H9 (cell line): ENCODE measurements at regions not wholly inside any gene's neighbourhood (a gene's known extent, or its start where the extent isn't known, plus 50 kb on each side); places are given as distances from the start of the nearest gene placed in this dataset.

Source experiments
- DNase-seq: peaks from one replicate; pipeline ENCODE4 v3.0.0-alpha.2; 2017
- H2AFZ ChIP-seq: one replicate; pipeline ENCODE4 v1.6.1; 2013; ENCODE audit warnings: mild to moderate bottlenecking, low read length, control low read depth, moderate library complexity
- H2AK5ac ChIP-seq: 2 replicates; pipeline ENCODE4 v1.6.1; 2013; ENCODE audit warnings: low read length, control low read depth, mixed read lengths; ENCODE audit not compliant: insufficient read length
- H2BK120ac ChIP-seq: one replicate; pipeline ENCODE4 v1.6.1; 2013; ENCODE audit warnings: low read depth, mild to moderate bottlenecking, low read length, control low read depth, inconsistent platforms; ENCODE audit not compliant: poor library complexity, severe bottlenecking
- H2BK12ac ChIP-seq: 2 replicates; pipeline ENCODE4 v1.6.1; 2013; ENCODE audit warnings: low read length, control low read depth, mixed read lengths, low read depth; ENCODE audit not compliant: insufficient read length
- H2BK15ac ChIP-seq: 2 replicates; pipeline ENCODE4 v1.6.1; 2013; ENCODE audit warnings: low read depth, low read length, control low read depth
- H2BK20ac ChIP-seq: one replicate; pipeline ENCODE4 v1.6.1; 2013; ENCODE audit warnings: low read depth, mild to moderate bottlenecking, low read length, control low read depth, inconsistent platforms; ENCODE audit not compliant: poor library complexity, severe bottlenecking
- H2BK5ac ChIP-seq: 2 replicates; pipeline ENCODE4 v1.6.1; 2013; ENCODE audit warnings: low read length, control low read depth, mixed read lengths; ENCODE audit not compliant: insufficient read length
- H3K14ac ChIP-seq: 2 replicates; pipeline ENCODE4 v1.6.1; 2013; ENCODE audit warnings: low read length, control low read depth; ENCODE audit not compliant: insufficient read depth
- H3K18ac ChIP-seq: 2 replicates; pipeline ENCODE4 v1.6.1; 2013; ENCODE audit warnings: low read depth, mild to moderate bottlenecking, mixed read lengths, low read length, control low read depth; ENCODE audit not compliant: insufficient read length
- H3K23ac ChIP-seq: 2 replicates; pipeline ENCODE4 v1.6.1; 2013; ENCODE audit warnings: low read length, control low read depth, mixed read lengths, low read depth; ENCODE audit not compliant: insufficient read length
- H3K23me2 ChIP-seq: 2 replicates; pipeline ENCODE4 v1.6.1; 2013; ENCODE audit warnings: low read depth, mild to moderate bottlenecking, mixed read lengths, low read length, control low read depth; ENCODE audit not compliant: insufficient read length, poor library complexity, severe bottlenecking
- H3K27ac ChIP-seq: 2 replicates; pipeline ENCODE4 v1.5.1; 2013; ENCODE audit warnings: low read length, control low read depth, mixed read lengths, low read depth; ENCODE audit not compliant: insufficient read length
- H3K27me3 ChIP-seq: 2 replicates; pipeline ENCODE4 v1.6.1; 2013; ENCODE audit warnings: low read length, control low read depth, inconsistent platforms; ENCODE audit not compliant: insufficient read depth
- H3K4ac ChIP-seq: 2 replicates; pipeline ENCODE4 v1.6.1; 2013; ENCODE audit warnings: low read depth, mild to moderate bottlenecking, control low read depth, inconsistent platforms, low read length, moderate library complexity
- H3K4me1 ChIP-seq: 2 replicates; pipeline ENCODE4 v1.6.1; 2013; ENCODE audit warnings: low read length, control low read depth, inconsistent platforms; ENCODE audit not compliant: insufficient read depth
- H3K4me2 ChIP-seq: 2 replicates; pipeline ENCODE4 v1.6.1; 2013; ENCODE audit warnings: low read length, control low read depth, mixed read lengths; ENCODE audit not compliant: insufficient read length, insufficient read depth
- H3K56ac ChIP-seq: 2 replicates; pipeline ENCODE4 v1.6.1; 2013; ENCODE audit warnings: low read depth, mild to moderate bottlenecking, mixed read lengths, low read length, control low read depth; ENCODE audit not compliant: insufficient read length
- H3K79me1 ChIP-seq: 2 replicates; pipeline ENCODE4 v1.6.1; 2013; ENCODE audit warnings: low read depth, mild to moderate bottlenecking, moderate library complexity, low read length, control low read depth, inconsistent platforms; ENCODE audit not compliant: insufficient read depth, poor library complexity, severe bottlenecking
- H3K79me2 ChIP-seq: 2 replicates; pipeline ENCODE4 v1.6.1; 2013; ENCODE audit warnings: low read length, control low read depth, inconsistent platforms; ENCODE audit not compliant: insufficient read depth
- H3K9ac ChIP-seq: 2 replicates; pipeline ENCODE4 v1.6.1; 2013; ENCODE audit warnings: low read length, control low read depth, mixed read lengths; ENCODE audit not compliant: insufficient read length; ENCODE audit errors: extremely low read depth
- H3K9me3 ChIP-seq: one replicate; pipeline ENCODE4 v1.6.1; 2013; ENCODE audit warnings: low read depth, low read length, inconsistent platforms; ENCODE audit not compliant: control insufficient read depth
- H3T11ph ChIP-seq: one replicate; pipeline ENCODE4 v1.6.1; 2013; ENCODE audit warnings: mild to moderate bottlenecking, low read length, control low read depth, inconsistent platforms
- H4K20me1 ChIP-seq: one replicate; pipeline ENCODE4 v1.6.1; 2013; ENCODE audit not compliant: control insufficient read depth, insufficient read length, insufficient read depth
- H4K5ac ChIP-seq: 2 replicates; pipeline ENCODE4 v1.6.1; 2013; ENCODE audit warnings: low read depth, mild to moderate bottlenecking, mixed read lengths, low read length, control low read depth; ENCODE audit not compliant: insufficient read length
- H4K8ac ChIP-seq: replicated peaks from 2 replicates; pipeline ENCODE4 v1.6.1; 2013; ENCODE audit warnings: low read length, control low read depth, mixed read lengths, low read depth; ENCODE audit not compliant: insufficient read length
- H4K91ac ChIP-seq: 2 replicates; pipeline ENCODE4 v1.6.1; 2013; ENCODE audit warnings: low read depth, mild to moderate bottlenecking, moderate library complexity, mixed read lengths, low read length, control low read depth; ENCODE audit not compliant: insufficient read length
- H3K27ac Mint-ChIP-seq, 3 experiments: 2 replicates in 2 of 3; 3 replicates in 1 of 3; pipeline ENCODE4 v1.8.0; 2020 to 2021; ENCODE audit warnings: mixed read lengths in 3 of 3, mild to moderate bottlenecking in 1 of 3, moderate library complexity in 1 of 3
- H3K27me3 Mint-ChIP-seq: 2 replicates; pipeline ENCODE4 v1.8.0; 2021; ENCODE audit warnings: low read depth, mild to moderate bottlenecking, moderate library complexity, mixed read lengths
- H3K36me3 Mint-ChIP-seq, 3 experiments: 2 replicates in 2 of 3; 3 replicates in 1 of 3; pipeline ENCODE4 v1.8.0; 2020 to 2021; ENCODE audit warnings: low read depth in 3 of 3, mixed read lengths in 3 of 3; ENCODE audit not compliant: insufficient read depth in 1 of 3
- H3K4me1 Mint-ChIP-seq, 2 experiments: 2 replicates each; pipeline ENCODE4 v1.8.0; 2020; ENCODE audit warnings: mixed read lengths in 2 of 2
- H3K4me3 Mint-ChIP-seq, 2 experiments: 2 replicates in 1 of 2; 3 replicates in 1 of 2; pipeline ENCODE4 v1.8.0; 2020 to 2021; ENCODE audit warnings: mild to moderate bottlenecking in 2 of 2, mixed read lengths in 2 of 2, moderate library complexity in 1 of 2
- H3K9me3 Mint-ChIP-seq, 2 experiments: 2 replicates in 1 of 2; 3 replicates in 1 of 2; pipeline ENCODE4 v1.8.0; 2020; ENCODE audit warnings: mild to moderate bottlenecking in 2 of 2, mixed read lengths in 2 of 2, moderate library complexity in 1 of 2
- WGBS: extraction: QIAGEN DNeasy Blood & Tissue Kit; methylation state at CpG from one replicate; pipeline ENCODE4 v1.1.7; 2013; ENCODE audit warnings: missing lambda C conversion rate, low lambda C conversion rate, mixed read lengths; ENCODE audit not compliant: insufficient read length; ENCODE audit errors: extremely low coverage; 5-methylcytosine and 5-hydroxymethylcytosine counted together
- TF ChIP-seq, protein P1 (sequence below): fragments of 200-600 bp; sonication (generic); conservative IDR thresholded peaks from 3 replicates; pipeline ENCODE4 v1.8.0; 2021; ENCODE audit warnings: antibody characterized with exemption, mild to moderate bottlenecking

DNA sequence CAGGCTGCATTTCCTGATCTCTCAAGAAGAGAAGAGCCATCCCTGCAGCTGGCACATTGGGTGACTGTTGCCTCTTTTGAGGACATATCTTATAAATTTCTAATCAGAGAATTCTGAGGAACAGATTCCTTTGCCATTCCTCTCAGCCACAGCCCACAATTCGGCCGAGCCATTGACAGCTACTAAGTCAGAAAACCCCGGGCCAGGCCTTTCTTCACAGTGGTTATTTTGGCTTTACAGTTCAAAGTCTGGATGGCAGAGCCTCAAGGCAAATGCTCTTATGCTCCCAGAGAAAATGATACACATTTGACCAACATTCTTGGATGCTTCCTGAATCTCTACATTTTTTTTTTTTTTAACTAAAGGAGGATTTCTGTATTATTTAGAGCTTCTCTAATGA is 138.4 kb upstream of the FRMD6 start:
- no peak overlapping the region for H3K18ac ChIP-seq
- no peaks in the 10 kb centered on the region for H3K79me1 ChIP-seq
- H3K56ac ChIP-seq, result no peak overlapping the region
- H2AK5ac ChIP-seq, result no peak overlapping the region
- H2AFZ ChIP-seq, result no peak overlapping the region
- no peak overlapping the region for H2BK12ac ChIP-seq
- H3K27ac Mint-ChIP-seq, result no peak overlapping the region
- H3K23me2 ChIP-seq, result no peaks in the 10 kb centered on the region
- H3T11ph ChIP-seq, result no peak overlapping the region
- WGBS, result no CpG with 5 or more reads among the region's 3 CpGs
- H3K4ac ChIP-seq, result no peak overlapping the region
- no peak overlapping the region for H3K27ac ChIP-seq
- no peak overlapping the region for H4K8ac ChIP-seq
- H2BK120ac ChIP-seq, result no peak overlapping the region
- H4K5ac ChIP-seq, result no peak overlapping the region
- H3K9me3 ChIP-seq, result no peaks in the 10 kb centered on the region
- H4K20me1 ChIP-seq, result no peaks in the 10 kb centered on the region
- no peak overlapping the region for H2BK20ac ChIP-seq
- no peaks in the 10 kb centered on the region for H3K9me3 Mint-ChIP-seq
- H2BK15ac ChIP-seq, result no peak overlapping the region
- no peak overlapping the region for H3K14ac ChIP-seq
- no peak overlapping the region for H3K4me2 ChIP-seq
- H3K4me3 Mint-ChIP-seq, result no peak overlapping the region
- TF ChIP-seq, protein P1, sequence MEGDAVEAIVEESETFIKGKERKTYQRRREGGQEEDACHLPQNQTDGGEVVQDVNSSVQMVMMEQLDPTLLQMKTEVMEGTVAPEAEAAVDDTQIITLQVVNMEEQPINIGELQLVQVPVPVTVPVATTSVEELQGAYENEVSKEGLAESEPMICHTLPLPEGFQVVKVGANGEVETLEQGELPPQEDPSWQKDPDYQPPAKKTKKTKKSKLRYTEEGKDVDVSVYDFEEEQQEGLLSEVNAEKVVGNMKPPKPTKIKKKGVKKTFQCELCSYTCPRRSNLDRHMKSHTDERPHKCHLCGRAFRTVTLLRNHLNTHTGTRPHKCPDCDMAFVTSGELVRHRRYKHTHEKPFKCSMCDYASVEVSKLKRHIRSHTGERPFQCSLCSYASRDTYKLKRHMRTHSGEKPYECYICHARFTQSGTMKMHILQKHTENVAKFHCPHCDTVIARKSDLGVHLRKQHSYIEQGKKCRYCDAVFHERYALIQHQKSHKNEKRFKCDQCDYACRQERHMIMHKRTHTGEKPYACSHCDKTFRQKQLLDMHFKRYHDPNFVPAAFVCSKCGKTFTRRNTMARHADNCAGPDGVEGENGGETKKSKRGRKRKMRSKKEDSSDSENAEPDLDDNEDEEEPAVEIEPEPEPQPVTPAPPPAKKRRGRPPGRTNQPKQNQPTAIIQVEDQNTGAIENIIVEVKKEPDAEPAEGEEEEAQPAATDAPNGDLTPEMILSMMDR, result no peak
- H2BK5ac ChIP-seq, result no peak overlapping the region
- H3K27me3 ChIP-seq, result no peaks in the 10 kb centered on the region
- peaks cover 5 to 7% of the 10 kb centered on the region in 2 experiments; a peak in 2 of 4 replicates for H3K4me1 Mint-ChIP-seq
- no peak overlapping the region for H3K23ac ChIP-seq
- H3K27me3 Mint-ChIP-seq, result no peaks in the 10 kb centered on the region
- DNase-seq, result no peak
- H3K36me3 Mint-ChIP-seq, result no peaks in the 10 kb centered on the region
- H3K4me1 ChIP-seq, result 0 out of 2 replicates have a peak, but pooled peaks cover 2% of the 10 kb centered on the region
- H4K91ac ChIP-seq, result no peak overlapping the region
- H3K79me2 ChIP-seq, result no peaks in the 10 kb centered on the region
- H3K9ac ChIP-seq, result no peak overlapping the region
